HEK293T (cell line): ENCODE measurements at regions not wholly inside any gene's neighbourhood (a gene's known extent, or its start where the extent isn't known, plus 50 kb on each side); places are given as distances from the start of the nearest gene placed in this dataset.
A peak's percentile ranks its signal among the peaks of the same experiment; 100 is the strongest.

Experiments
- CTCF ChIA-PET: fragments of 350-600 bp; formaldehyde crosslinking; extraction: SDS; loops from one replicate; lab custom pipeline; 2021; ENCODE audit warnings: antibody characterized with exemption, inconsistent platforms; lab: Yijun Ruan, JAX
- POLR2A ChIA-PET: fragments of 350-600 bp; formaldehyde crosslinking; extraction: SDS; loops from one replicate; lab custom pipeline; 2020; ENCODE audit warnings: antibody characterized with exemption, inconsistent platforms; lab: Yijun Ruan, JAX
- DNase-seq: peaks from one replicate; pipeline ENCODE4 v3.0.0; 2012; ENCODE audit warnings: mixed read lengths; ENCODE audit errors: extremely low spot score
- ARNT ChIP-seq: fragments of 450-650 bp; IDR thresholded peaks from 2 replicates; pipeline ENCODE4 v1.6.1; 2017; ENCODE audit warnings: mild to moderate bottlenecking
- BHLHE40 ChIP-seq: fragments of 450-650 bp; IDR thresholded peaks from 2 replicates; pipeline ENCODE4 v1.6.1; 2016; ENCODE audit warnings: mild to moderate bottlenecking, moderate library complexity, borderline replicate concordance
- CTBP1 ChIP-seq: fragments of 450-650 bp; IDR thresholded peaks from 2 replicates; pipeline ENCODE4 v1.6.1; 2016; ENCODE audit warnings: borderline replicate concordance
- ELF4 ChIP-seq: fragments of 450-650 bp; IDR thresholded peaks from 2 replicates; pipeline ENCODE4 v1.6.1; 2017; ENCODE audit warnings: antibody characterized with exemption
- FOXA1 ChIP-seq: fragments of 450-650 bp; IDR thresholded peaks from 2 replicates; pipeline ENCODE4 v1.6.1; 2016; ENCODE audit warnings: mild to moderate bottlenecking
- FOXK2 ChIP-seq: fragments of 450-650 bp; IDR thresholded peaks from 2 replicates; pipeline ENCODE4 v1.6.1; 2016; ENCODE audit warnings: mild to moderate bottlenecking
- FOXM1 ChIP-seq: fragments of 450-650 bp; IDR thresholded peaks from 2 replicates; pipeline ENCODE4 v1.6.1; 2017; ENCODE audit warnings: mild to moderate bottlenecking, borderline replicate concordance
- HDGF ChIP-seq: fragments of 450-650 bp; IDR thresholded peaks from 2 replicates; pipeline ENCODE4 v1.6.1; 2017; ENCODE audit warnings: antibody characterized with exemption, borderline replicate concordance
- L3MBTL2 ChIP-seq: fragments of 450-650 bp; conservative IDR thresholded peaks from 2 replicates; pipeline ENCODE4 v1.6.1; 2016; ENCODE audit warnings: mild to moderate bottlenecking
- LEF1 ChIP-seq: fragments of 450-650 bp; IDR thresholded peaks from 2 replicates; pipeline ENCODE4 v1.6.1; 2017; ENCODE audit warnings: mild to moderate bottlenecking, borderline replicate concordance
- NFRKB ChIP-seq: fragments of 450-650 bp; IDR thresholded peaks from 2 replicates; pipeline ENCODE4 v1.6.1; 2016; ENCODE audit warnings: mild to moderate bottlenecking, moderate library complexity
- SP1 ChIP-seq: fragments of 450-650 bp; IDR thresholded peaks from 2 replicates; pipeline ENCODE4 v1.6.1; 2017
- SUZ12 ChIP-seq: fragments of 450-650 bp; IDR thresholded peaks from 2 replicates; pipeline ENCODE4 v1.6.1; 2016; ENCODE audit warnings: mild to moderate bottlenecking
- TARDBP ChIP-seq: fragments of 450-650 bp; IDR thresholded peaks from 2 replicates; pipeline ENCODE4 v1.6.1; 2016
- ZNF384 ChIP-seq: fragments of 450-650 bp; IDR thresholded peaks from 2 replicates; pipeline ENCODE4 v1.6.1; 2016
- TF ChIP-seq, protein P1 (sequence below): fragments of 450-650 bp; IDR thresholded peaks from 2 replicates; pipeline ENCODE4 v1.6.1; 2016

DNA sequence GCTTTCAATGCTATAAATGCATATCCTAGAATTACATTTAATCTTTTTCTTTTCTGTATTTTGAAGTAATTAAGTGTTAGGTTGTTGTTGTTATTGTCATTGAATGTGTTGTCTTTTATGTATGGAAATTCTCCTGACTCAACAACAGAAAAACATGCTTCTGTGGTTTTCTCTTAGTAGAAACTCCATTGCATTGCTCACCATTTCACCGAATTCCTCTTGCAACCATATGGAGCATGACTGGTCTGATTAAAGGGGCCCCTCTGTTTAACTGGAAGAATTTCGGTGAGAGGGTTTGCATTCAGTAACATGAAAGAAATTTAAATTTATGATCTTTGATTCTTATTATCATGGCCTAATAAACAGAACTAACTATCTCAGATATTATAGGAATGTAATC lies 454.3 kb upstream of the JARID2 start:
- no peak for DNase-seq
- ChIA-PET CTCF (no interaction called here), POLR2A (interaction anchor here (1.2 kb wide), 1 partner anchor 131 kb away, joined by 3 read pairs; no protein-coding TSS in a partner anchor)
- TF ChIP-seq TARDBP (no peak), LEF1 (no peak)

DNA sequence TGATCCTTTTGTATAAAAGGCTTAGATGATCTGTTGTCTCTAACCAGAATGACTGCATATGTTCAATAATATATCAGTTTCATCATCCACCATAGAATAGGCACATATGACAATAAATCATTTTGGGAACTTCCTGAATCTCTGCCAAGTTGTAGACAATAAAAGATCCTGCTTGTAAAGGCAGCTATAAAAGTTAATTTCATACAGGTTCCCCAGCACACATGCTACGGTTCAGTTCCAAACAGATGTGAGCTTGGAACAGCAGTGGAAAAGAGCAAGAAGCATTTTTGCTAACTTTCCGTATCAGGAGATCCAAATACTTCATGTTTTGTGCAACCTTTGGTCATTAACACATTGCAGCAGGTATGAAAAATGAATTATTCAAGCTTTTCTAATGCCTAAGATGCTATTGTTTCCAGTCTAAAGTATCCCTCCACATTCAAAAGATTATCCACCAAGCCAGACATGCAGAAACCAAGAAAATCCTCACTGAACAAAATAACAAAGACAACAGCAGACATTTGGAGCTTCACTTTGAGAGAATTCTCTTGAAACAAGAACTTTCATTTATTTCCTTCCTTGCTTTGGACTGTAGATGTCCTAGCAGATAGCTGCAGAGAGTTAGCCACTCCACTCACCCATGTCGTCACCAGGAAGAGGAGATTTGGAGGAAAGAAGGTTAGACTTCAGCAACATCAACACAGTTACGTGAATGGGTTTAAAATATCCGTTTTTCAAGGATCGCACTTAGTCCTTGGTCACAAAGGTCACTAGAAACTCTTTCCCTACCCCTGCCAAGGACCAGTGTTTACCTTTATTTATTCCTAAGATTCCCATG lies 453.5 kb upstream of the JARID2 start:
- TF ChIP-seq LEF1 (no peak), FOXA1 (no peak), FOXM1 (no peak), HDGF (no peak), ZNF384 (no peak), FOXK2 (no peak), ELF4 (no peak), CTBP1 (peak; percentile 71; the same call in 1 of the 2 replicates), TARDBP (no peak), ARNT (no peak), BHLHE40 (no peak)
- TF ChIP-seq, protein P1, sequence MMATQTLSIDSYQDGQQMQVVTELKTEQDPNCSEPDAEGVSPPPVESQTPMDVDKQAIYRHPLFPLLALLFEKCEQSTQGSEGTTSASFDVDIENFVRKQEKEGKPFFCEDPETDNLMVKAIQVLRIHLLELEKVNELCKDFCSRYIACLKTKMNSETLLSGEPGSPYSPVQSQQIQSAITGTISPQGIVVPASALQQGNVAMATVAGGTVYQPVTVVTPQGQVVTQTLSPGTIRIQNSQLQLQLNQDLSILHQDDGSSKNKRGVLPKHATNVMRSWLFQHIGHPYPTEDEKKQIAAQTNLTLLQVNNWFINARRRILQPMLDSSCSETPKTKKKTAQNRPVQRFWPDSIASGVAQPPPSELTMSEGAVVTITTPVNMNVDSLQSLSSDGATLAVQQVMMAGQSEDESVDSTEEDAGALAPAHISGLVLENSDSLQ = peak; percentile 92
- ChIA-PET CTCF (no interaction called here), POLR2A (no interaction called here)
- DNase-seq = peak; percentile 23

DNA sequence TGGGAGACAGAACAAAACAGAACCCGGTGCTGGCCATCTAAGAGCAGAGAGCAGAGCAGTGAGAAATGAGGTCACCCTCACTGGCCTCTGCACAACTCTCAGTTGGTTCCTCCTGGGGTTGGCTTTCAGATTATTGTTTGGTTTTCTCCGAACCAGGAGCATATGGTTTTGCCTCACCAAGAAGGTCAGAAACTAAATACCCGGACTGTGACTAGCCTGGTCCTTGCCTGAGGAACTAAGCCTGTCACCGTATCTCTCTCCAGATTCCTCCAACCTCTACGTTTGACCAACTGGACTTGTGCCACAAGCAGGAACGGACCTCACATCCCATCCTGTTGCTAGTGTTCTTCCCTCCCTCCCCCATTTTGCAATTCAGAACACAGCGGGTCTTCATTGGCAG lies 450.4 kb upstream of the JARID2 start:
- POLR2A ChIA-PET = no interaction called here

DNA sequence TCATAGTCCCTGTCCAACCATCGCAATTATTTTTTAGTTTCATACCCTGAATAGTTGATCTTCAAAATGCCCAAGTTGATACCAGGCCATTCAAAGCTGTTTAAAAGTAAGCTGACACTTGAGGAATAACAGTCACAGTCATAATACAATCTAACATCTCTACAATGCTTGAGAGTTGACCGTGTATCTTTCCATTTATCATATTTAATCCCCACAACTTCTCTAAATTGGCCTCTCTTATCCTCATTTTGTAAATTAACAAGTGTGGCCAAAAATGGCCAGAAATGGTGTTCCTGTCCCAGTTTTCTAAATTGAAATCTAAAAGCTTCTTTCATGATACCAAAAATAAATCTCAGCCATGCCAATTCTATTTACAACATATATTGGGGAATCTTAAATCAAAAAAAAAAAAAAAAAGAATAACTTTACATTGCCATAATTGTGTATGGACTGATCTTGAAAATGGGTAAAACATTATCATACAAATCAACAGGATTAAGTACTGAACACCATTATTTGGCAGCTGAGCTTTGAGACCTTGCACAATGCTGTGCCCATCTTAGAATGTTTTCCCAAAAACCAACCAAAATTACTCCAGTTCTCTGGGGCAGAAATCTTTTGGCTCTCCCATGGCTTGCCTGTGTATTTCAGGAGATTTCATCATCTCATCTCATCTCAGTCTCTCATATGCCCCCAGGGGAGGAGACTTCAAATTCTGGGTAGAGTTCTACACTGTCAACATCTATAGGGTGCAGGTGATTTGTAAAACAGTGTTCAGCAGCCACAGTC lies 448.7 kb upstream of the JARID2 start:
- TF ChIP-seq SP1 (no peak), FOXA1 (no peak), ZNF384 (no peak), FOXM1 (no peak)
- TF ChIP-seq, protein P1 = no peak
- ChIA-PET CTCF (no interaction called here), POLR2A (no interaction called here)
- no peak for DNase-seq

More for the DNA sequence above, 450.4 kb upstream of the JARID2 start:
- no peak for DNase-seq
- no peak for TF ChIP-seq L3MBTL2
- TF ChIP-seq BHLHE40 = no peak
- no peak for TF ChIP-seq SUZ12
- no peak for TF ChIP-seq FOXK2
- TF ChIP-seq LEF1 = no peak
- no peak for TF ChIP-seq FOXA1
- no peak for TF ChIP-seq SP1
- no peak for TF ChIP-seq HDGF
- no peak for TF ChIP-seq FOXM1
- TF ChIP-seq ZNF384 = no peak
- TF ChIP-seq ARNT = no peak
- TF ChIP-seq NFRKB = no peak
- no peak for TF ChIP-seq ELF4
- TF ChIP-seq TARDBP = no peak
- TF ChIP-seq, protein P1 = no peak
- TF ChIP-seq CTBP1 = no peak
- CTCF ChIA-PET = no interaction called here

DNA sequence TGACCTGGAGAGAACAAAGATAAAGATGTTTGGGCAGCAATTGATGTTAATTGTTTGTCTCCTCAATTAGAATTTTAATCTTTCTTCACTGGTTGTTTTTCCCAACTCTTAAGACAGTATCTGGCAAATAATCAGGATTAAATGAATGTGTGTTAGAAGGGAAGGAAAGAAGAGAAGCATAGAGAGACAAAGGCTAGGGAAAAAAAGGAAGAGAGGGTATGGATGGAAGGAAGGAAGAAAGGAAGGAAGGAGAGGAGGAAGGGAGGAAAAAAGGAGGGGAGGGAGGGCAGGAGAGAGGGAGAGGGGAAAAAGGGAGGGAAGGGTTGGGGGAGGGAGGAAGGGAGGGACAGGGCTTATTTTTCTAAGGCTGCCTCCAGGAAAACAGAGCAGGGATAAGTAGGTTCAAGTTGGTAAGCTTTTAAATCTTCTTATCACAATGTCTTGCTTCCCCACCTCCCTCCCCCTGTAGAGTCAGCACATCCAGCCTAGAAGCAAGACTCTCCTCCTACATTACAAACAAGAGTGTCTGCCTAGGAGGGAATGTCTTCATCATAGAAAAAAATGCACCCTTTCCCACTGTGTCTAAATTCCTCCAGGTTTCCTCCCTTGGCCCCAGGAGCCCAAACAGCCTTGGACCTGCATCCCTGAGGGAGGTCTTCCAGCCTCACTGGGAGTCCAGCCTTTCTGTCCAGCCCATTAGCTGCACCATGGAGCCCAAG lies 447.8 kb upstream of the JARID2 start:
- CTCF ChIA-PET = no interaction called here
- no peak for DNase-seq
- POLR2A ChIA-PET = no interaction called here
- TF ChIP-seq FOXA1 = no peak
- TF ChIP-seq FOXK2 = no peak

DNA sequence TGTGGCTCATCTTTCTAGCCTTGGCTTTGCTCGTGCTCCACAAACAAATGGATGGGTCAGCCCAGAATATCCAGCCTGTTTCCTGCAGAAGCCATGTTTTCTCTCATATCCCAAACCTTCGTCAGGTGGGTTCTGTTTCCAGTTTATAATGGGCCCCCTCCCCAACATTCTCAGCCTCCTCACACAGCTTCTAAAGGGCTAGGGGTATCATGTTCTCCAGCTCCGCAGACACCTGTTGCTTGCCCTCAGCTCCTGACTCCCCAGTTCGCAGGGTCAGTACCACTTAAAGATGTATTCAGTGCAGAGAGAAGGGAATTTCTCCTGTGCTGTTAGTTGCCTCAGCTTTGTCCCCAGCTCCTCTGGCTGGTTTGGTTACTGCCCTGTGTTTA lies 447.3 kb upstream of the JARID2 start:
- no peak for TF ChIP-seq LEF1
- no peak for TF ChIP-seq TARDBP
- TF ChIP-seq, protein P1 = no peak
- POLR2A ChIA-PET = no interaction called here
- CTCF ChIA-PET = no interaction called here
- DNase-seq = no peak
